Heart left ventricle (tissue), 13 donors: ENCODE measurements at regions not wholly inside any gene's neighbourhood (a gene's known extent, or its start where the extent isn't known, plus 50 kb on each side); places are given as distances from the start of the nearest gene placed in this dataset.

ENCODE experiments used
- CTCF ChIP-seq, 12 donors: fragments of 200-600 bp; sonication (generic) in 4 of 12; IDR thresholded peaks; one replicate each; pipeline versions ENCODE4 v1.5.0 to v1.8.0; 2018 to 2022; ENCODE audit warnings: antibody characterized with exemption in 12 of 12, mild to moderate bottlenecking in 5 of 12
- POLR2A ChIP-seq, 2 donors: fragments of 450-650 bp; IDR thresholded peaks; one replicate each; pipeline ENCODE4 v1.6.1; 2017; ENCODE audit warnings: antibody characterized with exemption in 2 of 2, mild to moderate bottlenecking in 2 of 2, moderate library complexity in 2 of 2
- donor health status: ischemic (EF 13 %, LVEDD 7.1; RV severe dilation, severe dysfunction).
- donor health status: DM: no; HTN: yes; CAD: no.
- donor health status: DM: no; HTN: no; CAD: no.
- donor health status: ischemic (EF 25% LVEDD 6.9; RV normal size, moderate dysfunction).
- donor health status: ischemic (EF 25% LVEDD 5.7; RV mildly dilated, moderate dysfunction).
- donor health status: ischemic (EF 35%, LVEDD 5.7; RV mildly dilated, moderate dysfunction).
- donor health status: nonischemic (EF 11% LVEDD 7.7; RV severe dilation, severe dysfunction).
- donor health status: DM: yes; HTN: yes; CAD: no.
- donor health status: PGD.
- donor health status: ischemic (EF 29% LVEDD 5.4; RV normal size, mild dysfunction).
- donor health status: nonischemic (EF 23%, LVEDD 6.1; RV moderate dilation, normal function).

- TF ChIP-seq POLR2A (IDR thresholded peaks at IDR 0.05) = no peak
- no peak for TF ChIP-seq CTCF (IDR thresholded peaks at IDR 0.05)
These were observed 144.6 kb upstream of the IL12A start for GRCh38 chr3:159843840-159844730.
